H9 (cell line): ENCODE measurements at regions not wholly inside any gene's neighbourhood (a gene's known extent, or its start where the extent isn't known, plus 50 kb on each side); places are given as distances from the start of the nearest gene placed in this dataset.

ENCODE experiments used
- DNase-seq: peaks from one replicate; pipeline ENCODE4 v3.0.0-alpha.2; 2017
- H2AFZ ChIP-seq: one replicate; pipeline ENCODE4 v1.6.1; 2013; ENCODE audit warnings: mild to moderate bottlenecking, low read length, control low read depth, moderate library complexity
- H2AK5ac ChIP-seq: 2 replicates; pipeline ENCODE4 v1.6.1; 2013; ENCODE audit warnings: low read length, control low read depth, mixed read lengths; ENCODE audit not compliant: insufficient read length
- H2BK120ac ChIP-seq: one replicate; pipeline ENCODE4 v1.6.1; 2013; ENCODE audit warnings: low read depth, mild to moderate bottlenecking, low read length, control low read depth, inconsistent platforms; ENCODE audit not compliant: poor library complexity, severe bottlenecking
- H2BK12ac ChIP-seq: 2 replicates; pipeline ENCODE4 v1.6.1; 2013; ENCODE audit warnings: low read length, control low read depth, mixed read lengths, low read depth; ENCODE audit not compliant: insufficient read length
- H2BK15ac ChIP-seq: 2 replicates; pipeline ENCODE4 v1.6.1; 2013; ENCODE audit warnings: low read depth, low read length, control low read depth
- H2BK20ac ChIP-seq: one replicate; pipeline ENCODE4 v1.6.1; 2013; ENCODE audit warnings: low read depth, mild to moderate bottlenecking, low read length, control low read depth, inconsistent platforms; ENCODE audit not compliant: poor library complexity, severe bottlenecking
- H2BK5ac ChIP-seq: 2 replicates; pipeline ENCODE4 v1.6.1; 2013; ENCODE audit warnings: low read length, control low read depth, mixed read lengths; ENCODE audit not compliant: insufficient read length
- H3K14ac ChIP-seq: 2 replicates; pipeline ENCODE4 v1.6.1; 2013; ENCODE audit warnings: low read length, control low read depth; ENCODE audit not compliant: insufficient read depth
- H3K18ac ChIP-seq: 2 replicates; pipeline ENCODE4 v1.6.1; 2013; ENCODE audit warnings: low read depth, mild to moderate bottlenecking, mixed read lengths, low read length, control low read depth; ENCODE audit not compliant: insufficient read length
- H3K23ac ChIP-seq: 2 replicates; pipeline ENCODE4 v1.6.1; 2013; ENCODE audit warnings: low read length, control low read depth, mixed read lengths, low read depth; ENCODE audit not compliant: insufficient read length
- H3K23me2 ChIP-seq: 2 replicates; pipeline ENCODE4 v1.6.1; 2013; ENCODE audit warnings: low read depth, mild to moderate bottlenecking, mixed read lengths, low read length, control low read depth; ENCODE audit not compliant: insufficient read length, poor library complexity, severe bottlenecking
- H3K27ac ChIP-seq: 2 replicates; pipeline ENCODE4 v1.5.1; 2013; ENCODE audit warnings: low read length, control low read depth, mixed read lengths, low read depth; ENCODE audit not compliant: insufficient read length
- H3K27me3 ChIP-seq: 2 replicates; pipeline ENCODE4 v1.6.1; 2013; ENCODE audit warnings: low read length, control low read depth, inconsistent platforms; ENCODE audit not compliant: insufficient read depth
- H3K4ac ChIP-seq: 2 replicates; pipeline ENCODE4 v1.6.1; 2013; ENCODE audit warnings: low read depth, mild to moderate bottlenecking, control low read depth, inconsistent platforms, low read length, moderate library complexity
- H3K4me1 ChIP-seq: 2 replicates; pipeline ENCODE4 v1.6.1; 2013; ENCODE audit warnings: low read length, control low read depth, inconsistent platforms; ENCODE audit not compliant: insufficient read depth
- H3K4me2 ChIP-seq: 2 replicates; pipeline ENCODE4 v1.6.1; 2013; ENCODE audit warnings: low read length, control low read depth, mixed read lengths; ENCODE audit not compliant: insufficient read length, insufficient read depth
- H3K56ac ChIP-seq: 2 replicates; pipeline ENCODE4 v1.6.1; 2013; ENCODE audit warnings: low read depth, mild to moderate bottlenecking, mixed read lengths, low read length, control low read depth; ENCODE audit not compliant: insufficient read length
- H3K79me1 ChIP-seq: 2 replicates; pipeline ENCODE4 v1.6.1; 2013; ENCODE audit warnings: low read depth, mild to moderate bottlenecking, moderate library complexity, low read length, control low read depth, inconsistent platforms; ENCODE audit not compliant: insufficient read depth, poor library complexity, severe bottlenecking
- H3K79me2 ChIP-seq: 2 replicates; pipeline ENCODE4 v1.6.1; 2013; ENCODE audit warnings: low read length, control low read depth, inconsistent platforms; ENCODE audit not compliant: insufficient read depth
- H3K9ac ChIP-seq: 2 replicates; pipeline ENCODE4 v1.6.1; 2013; ENCODE audit warnings: low read length, control low read depth, mixed read lengths; ENCODE audit not compliant: insufficient read length; ENCODE audit errors: extremely low read depth
- H3K9me3 ChIP-seq: one replicate; pipeline ENCODE4 v1.6.1; 2013; ENCODE audit warnings: low read depth, low read length, inconsistent platforms; ENCODE audit not compliant: control insufficient read depth
- H3T11ph ChIP-seq: one replicate; pipeline ENCODE4 v1.6.1; 2013; ENCODE audit warnings: mild to moderate bottlenecking, low read length, control low read depth, inconsistent platforms
- H4K20me1 ChIP-seq: one replicate; pipeline ENCODE4 v1.6.1; 2013; ENCODE audit not compliant: control insufficient read depth, insufficient read length, insufficient read depth
- H4K5ac ChIP-seq: 2 replicates; pipeline ENCODE4 v1.6.1; 2013; ENCODE audit warnings: low read depth, mild to moderate bottlenecking, mixed read lengths, low read length, control low read depth; ENCODE audit not compliant: insufficient read length
- H4K8ac ChIP-seq: replicated peaks from 2 replicates; pipeline ENCODE4 v1.6.1; 2013; ENCODE audit warnings: low read length, control low read depth, mixed read lengths, low read depth; ENCODE audit not compliant: insufficient read length
- H4K91ac ChIP-seq: 2 replicates; pipeline ENCODE4 v1.6.1; 2013; ENCODE audit warnings: low read depth, mild to moderate bottlenecking, moderate library complexity, mixed read lengths, low read length, control low read depth; ENCODE audit not compliant: insufficient read length
- H3K27ac Mint-ChIP-seq, 3 experiments: 2 replicates in 2 of 3; 3 replicates in 1 of 3; pipeline ENCODE4 v1.8.0; 2020 to 2021; ENCODE audit warnings: mixed read lengths in 3 of 3, mild to moderate bottlenecking in 1 of 3, moderate library complexity in 1 of 3
- H3K27me3 Mint-ChIP-seq: 2 replicates; pipeline ENCODE4 v1.8.0; 2021; ENCODE audit warnings: low read depth, mild to moderate bottlenecking, moderate library complexity, mixed read lengths
- H3K36me3 Mint-ChIP-seq, 3 experiments: 2 replicates in 2 of 3; 3 replicates in 1 of 3; pipeline ENCODE4 v1.8.0; 2020 to 2021; ENCODE audit warnings: low read depth in 3 of 3, mixed read lengths in 3 of 3; ENCODE audit not compliant: insufficient read depth in 1 of 3
- H3K4me1 Mint-ChIP-seq, 2 experiments: 2 replicates each; pipeline ENCODE4 v1.8.0; 2020; ENCODE audit warnings: mixed read lengths in 2 of 2
- H3K4me3 Mint-ChIP-seq, 2 experiments: 2 replicates in 1 of 2; 3 replicates in 1 of 2; pipeline ENCODE4 v1.8.0; 2020 to 2021; ENCODE audit warnings: mild to moderate bottlenecking in 2 of 2, mixed read lengths in 2 of 2, moderate library complexity in 1 of 2
- H3K9me3 Mint-ChIP-seq, 2 experiments: 2 replicates in 1 of 2; 3 replicates in 1 of 2; pipeline ENCODE4 v1.8.0; 2020; ENCODE audit warnings: mild to moderate bottlenecking in 2 of 2, mixed read lengths in 2 of 2, moderate library complexity in 1 of 2
- CTCF ChIP-seq: fragments of 200-600 bp; sonication (generic); conservative IDR thresholded peaks from 3 replicates; pipeline ENCODE4 v1.8.0; 2021; ENCODE audit warnings: antibody characterized with exemption, mild to moderate bottlenecking
- WGBS: extraction: QIAGEN DNeasy Blood & Tissue Kit; methylation state at CpG from one replicate; pipeline ENCODE4 v1.1.7; 2013; ENCODE audit warnings: missing lambda C conversion rate, low lambda C conversion rate, mixed read lengths; ENCODE audit not compliant: insufficient read length; ENCODE audit errors: extremely low coverage; 5-methylcytosine and 5-hydroxymethylcytosine counted together

DNA sequence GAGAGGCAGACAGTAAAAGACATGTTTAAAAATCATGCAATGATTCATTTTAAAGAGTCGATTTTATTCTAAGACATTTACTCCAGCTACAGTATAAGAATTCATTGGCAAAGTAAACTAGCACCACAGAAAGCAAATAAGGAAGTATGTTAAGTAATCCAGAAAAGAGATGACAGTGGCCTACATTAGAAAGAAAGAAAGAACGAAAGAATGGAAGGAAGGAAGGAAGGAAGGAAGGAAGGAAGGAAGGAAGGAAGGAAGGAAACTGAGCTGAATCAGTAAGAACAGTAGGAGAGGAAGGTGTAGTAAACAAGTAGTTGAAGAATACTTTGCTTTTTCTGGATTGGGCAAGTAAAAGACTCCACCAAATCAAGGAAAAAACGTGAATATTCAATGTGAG is 62.2 kb downstream of the ZZZ3 start:
- Histone ChIP-seq H2BK120ac (no peak overlapping the region), H3T11ph (no peak overlapping the region), H3K79me2 (no peaks in the 10 kb centered on the region), H2BK20ac (no peak overlapping the region), H3K9ac (no peak overlapping the region), H2BK12ac (no peak overlapping the region), H3K56ac (no peak overlapping the region), H3K23ac (no peak overlapping the region), H3K4ac (no peak overlapping the region), H4K91ac (no peak overlapping the region), H4K8ac (no peak overlapping the region), H4K20me1 (no peaks in the 10 kb centered on the region), H2BK15ac (no peak overlapping the region), H3K27ac (no peak overlapping the region), H3K4me1 (no peaks in the 10 kb centered on the region), H2AK5ac (no peak overlapping the region), H2BK5ac (no peak overlapping the region), H3K9me3 (no peaks in the 10 kb centered on the region), H3K79me1 (no peaks in the 10 kb centered on the region), H3K14ac (no peak overlapping the region), H3K27me3 (no peaks in the 10 kb centered on the region), H3K4me2 (no peak overlapping the region), H4K5ac (no peak overlapping the region), H2AFZ (no peak overlapping the region), H3K18ac (no peak overlapping the region), H3K23me2 (no peaks in the 10 kb centered on the region)
- Mint-ChIP-seq H3K27ac (no peak overlapping the region), H3K27me3 (no peaks in the 10 kb centered on the region), H3K9me3 (no peaks in the 10 kb centered on the region), H3K36me3 (peaks cover 2 to 13% (median 4%) of the 10 kb centered on the region in 3 experiments), H3K4me1 (no peaks in the 10 kb centered on the region), H3K4me3 (no peak overlapping the region)
- no peak for TF ChIP-seq CTCF
- DNase-seq, result no peak
- no CpG with 5 or more reads among the region's 3 CpGs for WGBS
